Right kidney (tissue), 1 donor: ENCODE measurements at regions not wholly inside any gene's neighbourhood (a gene's known extent, or its start where the extent isn't known, plus 50 kb on each side); places are given as distances from the start of the nearest gene placed in this dataset.

Source experiments
- DNase-seq: peaks from one replicate; pipeline ENCODE4 v3.0.0-alpha.2; 2016

DNA sequence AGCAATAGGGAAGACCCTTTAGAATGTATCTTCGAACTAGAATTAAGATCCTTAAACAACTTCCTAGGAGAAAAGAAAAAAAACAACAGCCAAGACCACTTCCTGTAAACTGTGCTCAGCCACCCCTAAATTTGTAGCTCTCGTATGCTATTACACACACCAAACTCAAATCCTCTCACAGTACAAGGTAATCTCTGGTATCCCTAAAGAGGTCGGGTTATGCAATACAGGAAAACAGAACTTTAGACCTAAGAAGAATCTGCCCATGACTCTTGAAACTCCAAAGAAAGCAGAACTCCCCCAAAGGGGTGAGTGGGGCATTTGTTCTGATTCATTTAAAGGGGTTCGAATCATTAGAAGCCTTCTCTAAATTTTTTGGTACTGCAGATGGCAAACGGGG, 170.9 kb upstream of the CASK start:
- DNase-seq, result no peak

DNA sequence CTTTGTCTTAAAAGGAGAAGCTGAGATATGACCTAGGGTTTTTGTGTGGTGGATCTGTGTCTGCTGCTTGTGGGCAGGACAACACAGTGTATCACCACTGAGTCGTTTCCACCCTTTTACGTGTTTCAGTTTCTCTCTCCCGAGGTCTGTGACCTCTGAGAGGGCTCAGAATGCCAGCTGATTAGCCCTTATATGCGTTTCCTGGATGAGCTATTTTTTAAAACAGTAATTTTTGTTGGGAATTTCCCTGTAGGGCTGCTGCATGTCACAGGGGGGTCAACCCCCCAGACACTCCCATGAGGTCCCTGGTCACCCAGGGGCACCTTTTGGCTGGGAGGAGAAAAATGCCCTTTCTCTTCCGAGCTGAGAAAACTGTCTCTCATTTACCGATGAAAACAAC, 170.4 kb upstream of the CASK start:
- DNase-seq, result no peak

DNA sequence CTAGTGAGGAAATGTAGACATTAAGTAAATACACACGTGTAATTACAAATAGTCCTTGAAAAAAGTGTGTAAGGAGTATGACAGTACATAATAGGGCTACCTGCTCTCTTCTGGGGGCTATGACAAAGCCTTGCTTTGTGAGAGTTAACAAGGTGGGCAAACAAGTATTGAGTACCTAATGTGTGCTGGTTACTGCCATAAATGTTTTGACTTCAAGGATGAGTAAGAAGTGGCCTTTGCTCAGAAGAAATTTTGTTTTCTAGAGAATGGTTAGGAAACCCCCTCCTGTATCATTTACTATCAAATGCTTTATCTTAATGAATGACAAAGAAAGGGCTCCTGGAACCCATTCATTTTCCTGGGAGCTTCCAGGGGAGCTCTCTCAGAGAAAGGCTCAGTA, 167.0 kb upstream of the CASK start:
- DNase-seq, result no peak

DNA sequence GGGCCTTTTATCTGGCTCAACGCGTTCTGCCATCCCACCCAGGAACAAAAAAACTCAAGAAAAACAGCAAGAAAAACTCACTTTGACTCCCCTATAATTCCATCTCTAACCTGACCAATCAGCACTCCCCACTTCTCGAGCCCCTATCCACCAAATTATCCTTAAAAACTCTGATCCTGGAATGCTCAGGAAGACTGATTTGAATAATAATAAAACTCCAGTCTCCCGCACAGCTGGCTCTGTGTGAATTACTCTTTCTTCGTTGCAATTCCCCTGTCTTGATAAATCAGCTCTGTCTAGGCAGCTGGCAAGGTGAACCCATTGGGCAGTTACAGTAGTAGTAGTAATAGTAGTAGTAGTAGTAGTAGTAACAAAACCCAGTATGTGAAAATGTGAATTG, 165.7 kb upstream of the CASK start:
- DNase-seq, result no peak

DNA sequence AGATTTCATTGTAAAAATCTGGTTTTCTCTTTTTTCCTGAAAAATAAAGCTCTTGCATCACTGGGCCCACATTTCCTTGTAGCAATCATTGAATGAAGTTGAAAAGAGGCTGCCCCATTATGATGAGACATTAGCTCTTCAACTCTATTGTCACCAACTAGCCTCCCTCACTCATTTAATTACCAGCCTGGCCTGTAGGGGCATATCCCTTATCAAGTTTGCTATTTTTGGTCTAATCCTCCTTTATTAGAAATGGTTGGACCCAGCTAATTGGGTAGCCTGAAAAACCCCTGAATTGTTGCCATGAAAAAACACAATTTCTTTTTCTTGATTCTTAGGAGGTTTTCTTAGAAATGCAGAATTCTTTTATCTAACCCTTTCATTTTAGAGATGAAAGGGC, 164.6 kb upstream of the CASK start:
- DNase-seq, result no peak

DNA sequence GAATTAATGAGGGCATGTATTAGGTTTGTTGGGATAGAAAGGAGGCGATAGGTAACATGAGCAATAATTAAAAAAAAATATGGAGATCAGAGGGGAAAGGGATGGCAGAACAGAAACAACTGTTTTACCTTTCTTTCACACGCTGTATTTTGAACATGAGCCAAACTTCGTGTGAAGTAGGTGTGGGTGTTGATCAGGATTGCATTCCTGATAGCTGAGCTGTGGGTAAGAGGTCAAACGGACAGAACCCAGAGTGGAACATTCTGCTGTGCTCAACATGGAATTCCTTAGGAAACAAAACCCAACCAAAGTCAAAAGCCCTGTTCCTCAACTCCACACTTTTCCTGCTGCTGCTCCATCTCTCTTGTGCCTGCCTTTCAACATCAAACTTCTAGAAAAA, 162.5 kb upstream of the CASK start:
- DNase-seq, result no peak

DNA sequence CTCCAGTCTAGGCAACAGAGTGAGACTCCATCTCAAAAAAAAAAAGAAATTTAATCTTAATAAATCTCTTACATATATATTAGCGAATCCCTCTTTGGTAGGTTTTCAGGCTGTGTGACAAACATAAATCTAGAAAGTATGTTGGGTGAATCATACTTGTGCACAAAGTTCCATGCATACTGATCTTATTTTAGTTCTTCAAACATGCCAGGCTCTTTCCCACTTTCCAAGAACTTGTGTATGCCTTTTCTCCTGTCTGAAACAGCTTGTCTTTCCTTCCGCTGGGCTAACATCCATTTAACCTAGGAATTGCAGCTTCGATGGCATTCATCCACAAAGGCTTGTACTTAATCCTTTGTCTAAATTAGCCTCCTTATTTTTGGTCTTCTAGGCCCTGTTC, 156.6 kb upstream of the CASK start:
- DNase-seq, result no peak

DNA sequence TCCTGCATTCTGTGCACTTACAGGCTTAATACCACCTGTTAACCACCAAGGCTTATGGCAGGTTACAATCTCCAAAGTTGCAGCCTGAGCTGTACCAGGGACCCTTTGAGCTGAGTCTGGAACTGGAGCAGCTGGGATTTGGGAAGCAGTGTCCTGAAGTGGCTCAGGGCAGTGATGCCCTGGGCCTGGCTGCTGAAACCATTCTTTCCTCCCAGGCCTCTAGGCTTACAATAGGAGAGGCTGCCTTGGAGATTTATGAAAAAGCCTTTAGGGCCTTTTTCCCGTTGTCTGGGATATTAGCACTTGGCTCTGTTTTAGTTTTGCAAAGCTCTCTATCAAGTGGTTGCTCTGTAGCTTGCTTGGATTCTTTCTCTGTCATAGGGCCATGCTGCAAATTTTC, 154.3 kb upstream of the CASK start:
- DNase-seq, result no peak

DNA sequence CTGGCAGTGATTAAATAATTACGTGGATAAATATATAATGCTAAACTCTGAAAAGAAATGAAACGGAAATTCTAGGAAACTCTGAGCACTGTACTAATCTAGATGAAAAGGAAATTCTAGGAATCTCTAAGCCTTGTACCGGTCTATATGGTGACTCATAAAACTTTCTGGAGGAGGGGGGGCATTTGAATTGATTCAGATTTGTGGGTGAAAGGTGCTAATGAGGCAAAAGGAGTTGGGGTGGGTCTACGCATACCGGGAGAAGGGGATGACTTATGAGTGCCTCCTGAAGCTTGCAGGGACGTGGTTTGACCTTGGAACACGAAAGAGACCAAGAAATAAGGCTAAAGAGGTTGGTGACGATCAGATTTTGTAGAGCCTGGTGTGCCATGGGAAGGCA, 151.7 kb upstream of the CASK start:
- DNase-seq, result no peak

DNA sequence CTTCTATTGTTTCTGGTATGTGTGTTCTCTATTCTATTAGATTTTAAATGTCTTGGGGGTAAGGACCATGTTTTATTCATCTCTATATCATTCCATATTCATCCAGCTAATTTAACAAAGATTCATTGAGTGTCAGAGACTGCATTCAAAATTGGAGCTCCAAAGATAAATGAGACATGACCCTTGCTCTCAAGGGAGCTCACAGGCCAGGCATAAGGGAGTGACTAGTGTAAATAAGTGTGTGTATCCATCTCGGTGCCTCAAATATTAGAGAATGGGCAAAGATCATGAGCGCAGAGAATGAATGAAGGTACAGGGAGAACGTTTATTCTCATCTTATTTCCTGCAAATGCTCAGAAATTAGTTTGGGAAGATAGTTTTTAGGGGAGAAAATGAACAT, 150.1 kb upstream of the CASK start:
- DNase-seq, result no peak

DNA sequence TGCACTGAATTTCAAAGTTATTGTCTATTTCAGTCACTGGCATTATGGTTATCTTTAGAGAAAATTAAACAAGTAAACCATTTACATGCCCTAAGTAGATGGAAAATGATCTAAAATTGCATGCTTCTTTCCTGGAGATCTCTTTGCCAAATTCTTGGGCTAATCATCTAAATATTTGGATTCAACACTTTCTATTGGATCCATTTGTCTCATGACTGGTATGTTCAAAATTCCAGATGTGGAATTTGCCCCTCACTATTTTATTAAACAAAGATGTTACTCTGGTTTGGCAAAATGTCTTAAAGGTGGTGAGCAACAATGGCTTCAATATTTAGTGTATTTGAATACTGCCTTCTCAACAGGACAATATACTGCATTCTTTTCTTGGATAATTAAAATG, 147.5 kb upstream of the CASK start:
- DNase-seq, result no peak

DNA sequence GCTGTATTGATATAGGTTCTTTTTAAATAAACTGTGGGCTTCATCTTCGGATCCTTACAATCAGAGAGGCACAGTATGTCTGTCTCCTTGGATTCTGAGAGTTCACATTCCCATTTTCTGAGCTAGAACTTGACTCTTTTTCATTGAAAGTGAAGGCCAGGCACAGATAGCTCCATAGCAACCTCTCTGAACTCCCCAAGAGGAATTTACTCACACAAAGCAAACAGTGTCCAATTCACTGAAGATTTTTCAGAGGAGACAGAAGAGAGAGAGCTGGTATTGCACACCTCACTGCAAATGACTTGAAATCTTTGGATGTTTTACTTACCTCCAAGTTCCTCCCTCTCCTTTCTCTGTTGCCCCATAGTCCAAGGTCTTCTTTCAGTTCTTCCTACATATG, 130.9 kb upstream of the CASK start:
- DNase-seq, result no peak

DNA sequence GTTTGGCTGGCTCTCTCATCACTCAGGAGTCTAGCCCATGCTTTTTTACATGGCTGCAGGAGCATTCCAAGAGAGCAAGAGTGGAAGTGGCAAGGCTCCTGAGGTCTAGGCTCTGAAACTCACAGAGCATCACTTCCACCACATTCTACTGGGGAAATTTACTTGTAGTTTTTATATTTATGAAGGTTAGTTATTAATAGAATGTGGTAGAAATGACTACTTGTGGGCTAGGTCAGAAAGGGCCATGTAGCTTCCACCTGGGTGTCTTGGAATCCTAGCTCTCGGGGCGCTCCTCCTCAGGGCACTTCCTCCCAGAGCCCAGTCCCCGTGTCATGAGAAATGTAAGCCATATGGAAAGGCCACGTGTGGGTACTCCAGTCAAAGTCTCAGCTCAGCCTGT, 127.0 kb upstream of the CASK start:
- no peak for DNase-seq

DNA sequence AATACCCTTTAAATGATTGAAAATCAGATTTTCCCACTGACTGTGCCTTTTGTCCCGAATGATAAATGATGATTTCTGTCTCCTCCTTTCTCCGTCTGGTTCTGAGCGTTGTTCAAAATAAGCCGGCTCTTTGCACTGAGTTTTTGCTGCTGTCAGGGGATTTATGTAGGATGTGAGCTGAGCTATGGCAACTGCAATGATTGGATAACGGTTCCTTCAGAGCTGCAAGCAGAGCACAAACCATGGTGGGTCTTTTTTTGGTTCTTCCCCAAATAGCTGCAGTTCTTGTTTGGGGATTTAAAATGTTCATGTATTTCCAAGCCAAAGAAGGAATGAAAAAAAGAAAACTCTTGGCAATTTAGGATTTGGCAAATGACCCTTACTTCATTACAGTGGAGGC, 124.5 kb upstream of the CASK start:
- DNase-seq, result no peak

DNA sequence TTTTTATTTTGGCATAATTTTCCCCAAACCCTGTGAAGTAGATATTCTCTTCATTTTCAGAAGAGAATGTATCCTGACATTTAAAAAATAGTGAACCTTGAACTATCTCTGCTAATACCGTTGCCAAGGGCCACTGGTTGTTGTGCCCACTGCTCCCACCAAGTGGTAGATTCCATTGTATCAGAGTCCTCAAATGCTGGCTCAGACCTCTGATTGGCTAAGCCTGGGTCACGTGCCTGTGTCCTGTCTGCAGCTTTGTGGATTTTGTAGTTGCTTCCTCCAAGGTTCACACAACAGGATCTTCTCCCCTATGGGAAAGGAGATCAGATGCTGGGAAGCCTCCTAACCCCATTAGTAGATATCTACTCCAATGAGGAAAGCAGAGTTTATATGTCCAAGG, 104.8 kb upstream of the CASK start:
- DNase-seq, result no peak

DNA sequence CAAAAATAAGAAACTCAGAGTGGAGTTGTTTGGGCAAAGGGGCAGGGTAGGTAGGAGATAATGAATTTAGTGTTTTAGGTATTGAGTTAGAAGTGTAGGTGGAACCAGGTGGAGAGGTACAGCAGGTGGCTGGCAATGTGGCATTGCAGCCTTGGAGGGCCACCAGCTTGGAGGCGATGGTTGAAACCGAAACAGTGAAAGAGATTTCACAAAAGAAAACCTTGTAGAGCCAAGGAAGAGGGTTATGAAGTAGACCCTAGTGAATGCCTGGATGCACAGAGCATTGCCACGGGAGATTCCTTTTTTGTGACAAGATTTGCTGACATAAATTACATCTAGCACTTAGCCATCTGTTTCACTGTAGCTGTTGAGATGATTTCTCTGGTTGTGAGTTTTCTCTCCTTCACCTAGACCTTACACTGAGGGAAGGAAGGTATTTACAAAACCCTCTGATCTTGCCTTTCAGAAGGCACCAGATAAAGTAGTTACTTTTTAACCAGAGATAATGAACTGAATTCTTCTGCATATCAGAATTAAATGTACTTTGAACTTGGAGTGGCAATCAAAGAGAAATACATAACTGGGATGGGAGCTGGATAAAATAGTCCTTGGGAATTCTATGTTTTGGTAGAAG, 104.1 kb upstream of the CASK start:
- DNase-seq, result no peak

DNA sequence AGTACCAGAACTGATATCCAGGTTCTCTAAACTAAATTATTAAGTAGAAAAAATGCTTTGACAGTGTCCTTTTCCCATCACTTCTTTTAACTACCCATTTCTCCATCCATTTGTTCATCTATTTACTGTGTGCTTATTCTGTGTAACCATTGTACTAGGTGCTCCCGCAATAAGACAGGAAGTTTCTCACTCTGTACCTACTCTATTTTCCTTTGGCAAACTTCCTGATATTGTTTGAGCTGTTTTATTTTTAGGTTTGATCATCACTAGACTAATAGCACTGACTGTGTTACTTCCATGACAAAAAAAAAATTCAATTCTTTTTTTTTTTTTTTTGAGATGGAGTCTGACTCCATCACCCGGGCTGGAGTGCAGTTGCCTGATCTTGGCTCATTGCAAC, 102.5 kb upstream of the CASK start:
- DNase-seq, result no peak

DNA sequence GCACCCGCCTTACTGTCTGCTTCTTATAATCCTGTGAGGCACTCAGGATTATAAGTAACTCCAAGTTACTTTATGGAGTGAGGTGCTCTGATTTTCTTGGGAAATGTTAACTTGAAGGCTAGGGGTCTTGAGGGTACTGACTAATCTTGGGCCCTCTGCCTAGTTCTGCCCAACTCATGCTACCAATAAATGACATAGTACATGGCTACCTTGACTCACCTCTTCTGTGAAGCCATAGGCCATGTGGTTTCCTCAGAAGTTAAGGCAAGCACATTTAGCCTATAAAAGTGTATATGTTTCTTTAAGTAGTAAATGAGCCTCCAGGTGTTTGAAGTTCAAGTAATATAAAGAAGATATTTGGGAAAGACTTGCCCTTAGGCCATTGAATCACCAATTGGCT, 99.8 kb upstream of the CASK start:
- no peak for DNase-seq

DNA sequence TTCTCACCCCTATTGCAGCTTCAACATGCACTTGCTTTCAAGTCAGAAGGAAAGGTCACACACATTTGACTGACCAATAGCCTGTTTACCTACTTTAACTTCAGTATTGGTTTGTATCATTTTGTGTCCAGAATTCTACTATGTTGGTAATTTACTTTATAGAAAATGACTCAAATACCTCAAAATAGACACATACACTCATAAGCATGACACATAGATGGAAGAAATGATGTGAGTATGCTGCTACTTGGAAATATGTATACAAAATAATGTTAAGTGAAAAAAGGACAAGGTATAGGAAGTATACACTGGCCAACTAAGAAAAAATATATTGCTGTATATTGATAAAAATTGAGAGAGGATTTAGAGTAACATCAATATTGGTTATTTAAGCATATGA, 98.8 kb upstream of the CASK start:
- no peak for DNase-seq

DNA sequence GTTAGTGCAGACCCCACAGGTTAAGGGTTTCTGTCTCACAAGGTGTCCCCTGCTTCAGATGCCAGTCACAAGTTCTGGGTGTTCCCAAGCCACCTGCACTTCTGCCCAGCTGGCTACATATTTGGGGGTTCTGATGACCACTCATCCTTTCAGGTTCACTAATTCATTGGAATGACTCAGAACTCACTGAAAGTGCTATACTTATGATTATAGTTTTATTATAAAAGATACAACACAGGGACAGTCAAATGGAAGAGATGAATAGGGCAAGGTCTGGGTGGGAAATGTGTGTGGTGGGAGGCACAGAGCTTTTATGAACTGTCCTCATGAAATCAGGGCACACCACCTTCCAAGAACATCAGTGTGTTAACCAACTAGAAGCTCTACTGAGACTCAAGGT, 97.7 kb upstream of the CASK start:
- DNase-seq, result no peak

DNA sequence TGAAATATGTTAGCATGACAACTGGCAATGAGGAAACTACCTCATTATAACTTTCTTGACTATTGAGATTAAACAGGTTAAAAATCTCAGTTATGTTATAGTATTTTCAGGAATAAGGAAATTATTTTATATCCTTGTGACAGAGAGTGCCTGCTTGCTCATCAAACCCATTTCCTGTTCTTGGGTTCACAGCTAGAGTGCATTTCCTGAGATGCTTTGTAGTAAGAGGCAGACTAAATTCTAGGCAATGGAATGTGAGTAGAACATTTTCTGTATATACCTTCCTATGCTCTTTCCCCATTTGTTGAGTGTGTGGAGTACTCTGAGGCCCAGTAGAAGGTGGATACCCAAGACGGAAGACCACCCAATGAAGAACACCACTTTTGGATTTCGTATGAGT, 96.9 kb upstream of the CASK start:
- no peak for DNase-seq

DNA sequence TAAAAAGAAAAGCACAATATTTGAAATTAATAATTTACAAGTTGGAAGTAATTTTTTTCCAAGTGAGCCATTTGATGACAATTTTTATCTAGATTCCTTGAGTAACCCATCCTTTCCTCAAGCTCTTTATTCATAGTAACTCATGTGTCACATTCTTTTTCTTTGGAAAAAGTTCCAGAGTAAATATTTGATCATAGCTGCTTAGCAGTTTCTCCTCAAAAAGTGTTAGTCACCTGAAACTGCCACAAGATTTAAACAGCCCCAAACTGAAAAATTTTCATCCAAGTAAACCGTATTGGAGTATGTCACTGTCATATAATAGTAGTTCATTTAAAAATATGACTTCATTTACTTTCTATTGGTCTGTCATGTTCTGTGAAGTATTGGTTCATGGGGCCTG, 94.6 kb upstream of the CASK start:
- no peak for DNase-seq

DNA sequence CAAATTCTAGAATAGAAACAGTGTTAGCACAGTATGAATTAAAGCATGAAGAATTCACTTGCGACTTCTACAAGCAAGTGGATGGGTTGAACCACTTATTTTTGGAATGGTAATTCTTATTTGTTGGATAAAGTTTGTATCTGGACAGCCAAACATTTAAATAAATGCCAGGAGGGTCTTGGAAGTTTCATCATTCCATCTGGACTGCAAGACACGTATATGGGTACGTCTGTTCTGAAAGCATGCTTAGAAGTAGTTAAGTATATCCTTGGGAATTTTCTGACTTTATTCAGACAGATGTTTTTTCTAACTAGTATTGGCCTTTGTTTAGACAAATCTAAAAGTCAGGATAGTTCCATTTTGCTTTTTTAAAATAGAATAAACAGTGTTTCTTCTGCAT, 77.5 kb upstream of the CASK start:
- no peak for DNase-seq

DNA sequence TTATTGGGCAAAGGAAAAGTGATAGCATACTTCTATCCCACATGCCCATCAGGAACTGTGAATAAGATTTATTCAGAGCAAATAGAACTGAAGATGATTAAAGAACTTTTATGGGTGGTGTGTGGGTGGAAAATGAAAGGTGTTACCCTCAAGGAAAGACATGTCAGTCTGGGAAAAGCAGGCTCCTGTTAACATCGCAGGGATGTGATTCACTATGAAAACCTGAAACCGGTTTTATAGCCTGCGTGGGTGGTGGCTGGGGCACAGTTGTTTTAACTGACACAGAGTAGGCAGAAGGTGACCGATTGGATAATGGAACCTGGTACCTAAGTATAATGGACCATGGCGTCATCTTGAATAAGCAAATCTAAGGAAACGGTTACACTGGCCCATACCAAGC, 61.3 kb upstream of the CASK start:
- DNase-seq, result no peak

DNA sequence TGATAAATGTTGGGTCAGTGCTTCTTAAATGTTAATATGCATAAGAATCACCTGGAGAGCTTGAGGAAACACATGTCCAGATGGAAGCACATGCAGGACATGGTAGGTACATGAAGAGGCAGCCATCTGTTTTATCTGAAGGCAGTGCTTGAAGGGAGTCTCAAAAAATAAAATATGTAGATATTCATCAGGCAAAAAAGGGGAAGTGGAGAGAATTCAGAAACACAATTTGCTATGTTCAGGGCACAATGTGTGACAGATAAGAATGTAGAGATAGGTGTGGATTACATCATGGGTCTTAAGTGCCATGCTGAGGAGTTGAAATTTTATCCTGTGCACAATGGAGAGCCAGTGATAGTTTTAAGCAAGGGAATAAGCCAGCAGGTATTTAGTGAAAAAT, 59.6 kb upstream of the CASK start:
- DNase-seq, result no peak
